Pulmonary artery endothelial cell (primary cell): ENCODE measurements at regions not wholly inside any gene's neighbourhood (a gene's known extent, or its start where the extent isn't known, plus 50 kb on each side); places are given as distances from the start of the nearest gene placed in this dataset.
A peak's percentile ranks its signal among the peaks of the same experiment; 100 is the strongest.

Experiments used
- DNase-seq: peaks from one replicate; pipeline ENCODE4 v3.0.0-alpha.2; 2011; ENCODE audit warnings: low read depth, low spot score

GRCh38 chr4:108567831-108568230, 52.5 kb upstream of the RPL34 start:
- no peak for DNase-seq

- DNase-seq: no peak
Observed at GRCh38 chr4:108561116-108561515, 59.3 kb upstream of the RPL34 start.

- peak; percentile 35 for DNase-seq
Observed at GRCh38 chr4:108560616-108561015, 59.8 kb upstream of the RPL34 start.

GRCh38 chr4:108559911-108560310, 60.5 kb upstream of the RPL34 start:
- DNase-seq: no peak

- no peak for DNase-seq
Observed at GRCh38 chr4:108559068-108559793, 61.1 kb upstream of the RPL34 start.

- no peak for DNase-seq
Observed at GRCh38 chr4:108556588-108557200, 63.7 kb upstream of the RPL34 start.

- no peak for DNase-seq
Observed at GRCh38 chr4:108556166-108556565, 64.2 kb upstream of the RPL34 start.

- no peak for DNase-seq
Observed at GRCh38 chr4:108555701-108556100, 64.7 kb upstream of the RPL34 start.

GRCh38 chr4:108547682-108548081, 72.7 kb upstream of the RPL34 start:
- no peak for DNase-seq

GRCh38 chr4:108546728-108547127, 73.6 kb upstream of the RPL34 start:
- no peak for DNase-seq

- DNase-seq: no peak
Observed at GRCh38 chr4:108544481-108544880, 75.9 kb upstream of the RPL34 start.

- DNase-seq: no peak
Observed at GRCh38 chr4:108543359-108543968, 76.9 kb upstream of the RPL34 start.

- no peak for DNase-seq
Observed at GRCh38 chr4:108540536-108540935, 79.8 kb upstream of the RPL34 start.

- no peak for DNase-seq
Observed at GRCh38 chr4:108536577-108536976, 83.8 kb upstream of the RPL34 start.

- DNase-seq: no peak
Observed at GRCh38 chr4:108535757-108536156, 84.6 kb upstream of the RPL34 start.

GRCh38 chr4:108533876-108534275, 86.5 kb upstream of the RPL34 start:
- no peak for DNase-seq

GRCh38 chr4:108533245-108533844, 87.0 kb upstream of the RPL34 start:
- no peak for DNase-seq

- no peak for DNase-seq
Observed at GRCh38 chr4:108532738-108533137, 87.6 kb upstream of the RPL34 start.

- DNase-seq: no peak
Observed at GRCh38 chr4:108532187-108532586, 88.2 kb upstream of the RPL34 start.

- no peak for DNase-seq
Observed at GRCh38 chr4:108531461-108531860, 88.9 kb upstream of the RPL34 start.

GRCh38 chr4:108529984-108530905, 90.1 kb upstream of the RPL34 start:
- no peak for DNase-seq
